ENCODE measurements at regions not wholly inside any gene's neighbourhood (a gene's known extent, or its start where the extent isn't known, plus 50 kb on each side); places are given as distances from the start of the nearest gene placed in this dataset.

DNA sequence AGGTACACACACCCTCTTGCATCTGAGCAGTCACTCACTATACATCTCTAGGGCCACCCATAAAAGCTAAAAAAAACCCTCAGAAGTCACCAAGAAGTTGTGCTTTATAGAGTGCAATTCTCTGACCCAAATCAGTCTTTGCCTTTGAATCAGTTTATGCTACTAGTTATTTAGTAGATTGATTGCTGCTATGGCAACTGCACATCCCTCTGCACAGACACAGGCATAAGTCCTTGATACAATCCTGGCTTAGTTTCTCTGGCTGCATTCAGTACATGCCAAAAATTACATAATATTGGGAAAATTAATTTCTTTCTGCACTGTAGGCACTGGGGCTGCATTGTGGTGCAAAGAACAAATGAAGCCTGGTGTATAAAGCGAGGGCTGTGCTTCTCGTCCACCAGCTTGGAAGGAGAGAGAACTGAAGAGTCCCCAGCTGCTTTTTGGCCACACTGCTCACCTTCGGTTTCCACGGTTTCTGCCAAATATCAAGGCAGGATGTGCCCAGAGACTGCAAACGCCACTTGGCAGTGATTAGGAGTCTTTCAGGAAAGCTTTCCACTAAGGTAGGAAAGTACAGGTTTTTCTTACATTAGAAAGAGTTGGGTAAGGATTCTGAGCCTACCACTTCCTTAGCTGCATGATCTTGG, 258.4 kb downstream of the ELAVL2 start:
- H3K9me2 ChIP-seq (ENCODE audit: insufficient read depth, low read length): no peaks in the 10 kb centered on the region
- H2AFZ ChIP-seq (ENCODE audit: low read depth, low read length): no peak overlapping the region
- H3K4me3 ChIP-seq (ENCODE audit: low read length): no peak overlapping the region
- H3K36me3 ChIP-seq (ENCODE audit: insufficient read depth, low read length): no peaks in the 10 kb centered on the region
- H3K4me2 ChIP-seq (ENCODE audit: low read length): no peak overlapping the region
- no peak overlapping the region for H3K9ac ChIP-seq (ENCODE audit: low read length)
- H3K27me3 ChIP-seq (ENCODE audit: insufficient read depth, low read depth, low read length): no peaks in the 10 kb centered on the region
- H3K9me3 ChIP-seq (ENCODE audit: low read length): no peaks in the 10 kb centered on the region
- H3K79me2 ChIP-seq (replicated peaks; ENCODE audit: insufficient read depth, low read length): no peaks in the 10 kb centered on the region
- no peak for TF ChIP-seq RAD21 (conservative IDR thresholded peaks at IDR 0.05)
- no peak for TF ChIP-seq MXI1 (conservative IDR thresholded peaks at IDR 0.05; ENCODE audit: poor library complexity, severe bottlenecking)
- TF ChIP-seq TAF1 (IDR thresholded peaks at IDR 0.05; ENCODE audit: low read depth): no peak
- TF ChIP-seq POLR2AphosphoS5 (IDR thresholded peaks at IDR 0.05): no peak
- TF ChIP-seq SMC3 (conservative IDR thresholded peaks at IDR 0.05; ENCODE audit: poor library complexity): no peak
- TF ChIP-seq, protein P1, sequence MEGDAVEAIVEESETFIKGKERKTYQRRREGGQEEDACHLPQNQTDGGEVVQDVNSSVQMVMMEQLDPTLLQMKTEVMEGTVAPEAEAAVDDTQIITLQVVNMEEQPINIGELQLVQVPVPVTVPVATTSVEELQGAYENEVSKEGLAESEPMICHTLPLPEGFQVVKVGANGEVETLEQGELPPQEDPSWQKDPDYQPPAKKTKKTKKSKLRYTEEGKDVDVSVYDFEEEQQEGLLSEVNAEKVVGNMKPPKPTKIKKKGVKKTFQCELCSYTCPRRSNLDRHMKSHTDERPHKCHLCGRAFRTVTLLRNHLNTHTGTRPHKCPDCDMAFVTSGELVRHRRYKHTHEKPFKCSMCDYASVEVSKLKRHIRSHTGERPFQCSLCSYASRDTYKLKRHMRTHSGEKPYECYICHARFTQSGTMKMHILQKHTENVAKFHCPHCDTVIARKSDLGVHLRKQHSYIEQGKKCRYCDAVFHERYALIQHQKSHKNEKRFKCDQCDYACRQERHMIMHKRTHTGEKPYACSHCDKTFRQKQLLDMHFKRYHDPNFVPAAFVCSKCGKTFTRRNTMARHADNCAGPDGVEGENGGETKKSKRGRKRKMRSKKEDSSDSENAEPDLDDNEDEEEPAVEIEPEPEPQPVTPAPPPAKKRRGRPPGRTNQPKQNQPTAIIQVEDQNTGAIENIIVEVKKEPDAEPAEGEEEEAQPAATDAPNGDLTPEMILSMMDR (IDR thresholded peaks at IDR 0.05; ENCODE audit: poor library complexity, severe bottlenecking): no peak
- H4K20me1 ChIP-seq (ENCODE audit: insufficient read depth): no peaks in the 10 kb centered on the region
- H3F3A ChIP-seq (ENCODE audit: insufficient read depth, low read length, poor library complexity, severe bottlenecking): no peaks in the 10 kb centered on the region
- H3K27ac ChIP-seq (ENCODE audit: low read length): no peak overlapping the region

- Histone ChIP-seq H3K4me2 (ENCODE audit: low read length) (no peak overlapping the region), H3K9me3 (ENCODE audit: low read length) (no peaks in the 10 kb centered on the region), H3K27me3 (ENCODE audit: insufficient read depth, low read depth, low read length) (no peaks in the 10 kb centered on the region), H3K27ac (ENCODE audit: low read length) (no peak overlapping the region), H3K79me2 (replicated peaks; ENCODE audit: insufficient read depth, low read length) (no peaks in the 10 kb centered on the region), H3K4me3 (ENCODE audit: low read length) (no peak overlapping the region), H3K9ac (ENCODE audit: low read length) (no peak overlapping the region), H3F3A (ENCODE audit: insufficient read depth, low read length, poor library complexity, severe bottlenecking) (no peaks in the 10 kb centered on the region), H4K20me1 (ENCODE audit: insufficient read depth) (no peaks in the 10 kb centered on the region), H3K36me3 (ENCODE audit: insufficient read depth, low read length) (no peaks in the 10 kb centered on the region), H3K9me2 (ENCODE audit: insufficient read depth, low read length) (no peaks in the 10 kb centered on the region), H2AFZ (ENCODE audit: low read depth, low read length) (no peak overlapping the region)
- no peak for TF ChIP-seq TAF1 (IDR thresholded peaks at IDR 0.05; ENCODE audit: low read depth)
- no peak for TF ChIP-seq EZH2 (IDR thresholded peaks at IDR 0.05; ENCODE audit: borderline replicate concordance, insufficient read depth, low read length, poor library complexity, severe bottlenecking)
- TF ChIP-seq, protein P1 (IDR thresholded peaks at IDR 0.05; ENCODE audit: poor library complexity, severe bottlenecking): no peak
- no peak for TF ChIP-seq SMC3 (conservative IDR thresholded peaks at IDR 0.05; ENCODE audit: poor library complexity)
- TF ChIP-seq RAD21 (conservative IDR thresholded peaks at IDR 0.05): no peak
- no peak for TF ChIP-seq MXI1 (conservative IDR thresholded peaks at IDR 0.05; ENCODE audit: poor library complexity, severe bottlenecking)
- TF ChIP-seq POLR2AphosphoS5 (IDR thresholded peaks at IDR 0.05): no peak
Observed at GRCh38 chr9:23571414-23572104, 254.5 kb downstream of the ELAVL2 start.

- Histone ChIP-seq H3K9ac (ENCODE audit: low read length) (no peak overlapping the region), H4K20me1 (ENCODE audit: insufficient read depth) (no peaks in the 10 kb centered on the region), H3K9me3 (ENCODE audit: low read length) (no peaks in the 10 kb centered on the region), H3K27ac (ENCODE audit: low read length) (no peak overlapping the region), H3K27me3 (ENCODE audit: insufficient read depth, low read depth, low read length) (no peaks in the 10 kb centered on the region), H2AFZ (ENCODE audit: low read depth, low read length) (no peak overlapping the region), H3F3A (ENCODE audit: insufficient read depth, low read length, poor library complexity, severe bottlenecking) (no peaks in the 10 kb centered on the region), H3K9me2 (ENCODE audit: insufficient read depth, low read length) (no peaks in the 10 kb centered on the region), H3K79me2 (replicated peaks; ENCODE audit: insufficient read depth, low read length) (no peaks in the 10 kb centered on the region), H3K4me3 (ENCODE audit: low read length) (no peak overlapping the region), H3K4me2 (ENCODE audit: low read length) (no peak overlapping the region), H3K36me3 (ENCODE audit: insufficient read depth, low read length) (no peaks in the 10 kb centered on the region)
- TF ChIP-seq REST (IDR thresholded peaks at IDR 0.05; ENCODE audit: borderline replicate concordance): no peak
- TF ChIP-seq SMC3 (conservative IDR thresholded peaks at IDR 0.05; ENCODE audit: poor library complexity): no peak
- TF ChIP-seq, protein P1 (IDR thresholded peaks at IDR 0.05; ENCODE audit: poor library complexity, severe bottlenecking): no peak
- no peak for TF ChIP-seq MXI1 (conservative IDR thresholded peaks at IDR 0.05; ENCODE audit: poor library complexity, severe bottlenecking)
- no peak for TF ChIP-seq POLR2AphosphoS5 (IDR thresholded peaks at IDR 0.05)
- TF ChIP-seq TAF1 (IDR thresholded peaks at IDR 0.05; ENCODE audit: low read depth): no peak
- TF ChIP-seq EZH2 (IDR thresholded peaks at IDR 0.05; ENCODE audit: borderline replicate concordance, insufficient read depth, low read length, poor library complexity, severe bottlenecking): no peak
- no peak for TF ChIP-seq RAD21 (conservative IDR thresholded peaks at IDR 0.05)
- TF ChIP-seq EP300 (conservative IDR thresholded peaks at IDR 0.05; ENCODE audit: poor library complexity, severe bottlenecking): no peak
Observed at GRCh38 chr9:23573800-23574199, 252.2 kb downstream of the ELAVL2 start.
